ENCODE measurements at regions not wholly inside any gene's neighbourhood (a gene's known extent, or its start where the extent isn't known, plus 50 kb on each side); places are given as distances from the start of the nearest gene placed in this dataset.
A peak's percentile ranks its signal among the peaks of the same experiment; 100 is the strongest.

- Mint-ChIP-seq H3K4me3 (no peak overlapping the region), H3K27ac (no peak overlapping the region), H3K9me3 (no peaks in the 10 kb centered on the region), H3K36me3 (ENCODE audit: low read depth) (no peaks in the 10 kb centered on the region), H3K27me3 (no peaks in the 10 kb centered on the region), H3K4me1 (peaks cover 19% of the 10 kb centered on the region)
- DNase-seq: no peak
- peak; percentile 20 for ATAC-seq
Observed at GRCh38 chr21:14877581-14878228, 187.1 kb downstream of the NRIP1 start.

- Mint-ChIP-seq H3K27ac (no peak overlapping the region), H3K4me3 (no peak overlapping the region), H3K36me3 (ENCODE audit: low read depth) (no peaks in the 10 kb centered on the region), H3K27me3 (no peaks in the 10 kb centered on the region), H3K4me1 (peaks cover 18% of the 10 kb centered on the region), H3K9me3 (no peaks in the 10 kb centered on the region)
- ATAC-seq: no peak
- no peak for DNase-seq
Observed at GRCh38 chr21:14876524-14876840, 188.3 kb downstream of the NRIP1 start.

- H3K36me3 Mint-ChIP-seq (ENCODE audit: low read depth): no peaks in the 10 kb centered on the region
- DNase-seq: no peak
- H3K4me3 Mint-ChIP-seq: no peak overlapping the region
- no peaks in the 10 kb centered on the region for H3K27me3 Mint-ChIP-seq
- no peak overlapping the region for H3K27ac Mint-ChIP-seq
- no peak for ATAC-seq
- no peaks in the 10 kb centered on the region for H3K9me3 Mint-ChIP-seq
- H3K4me1 Mint-ChIP-seq: peaks cover 18% of the 10 kb centered on the region
Observed at GRCh38 chr21:14875704-14876523, 188.9 kb downstream of the NRIP1 start.

GRCh38 chr21:14875186-14875585, 189.6 kb downstream of the NRIP1 start:
- DNase-seq: no peak
- Mint-ChIP-seq H3K27me3 (peaks cover 1% of the 10 kb centered on the region), H3K9me3 (no peaks in the 10 kb centered on the region), H3K4me1 (peaks cover 19% of the 10 kb centered on the region), H3K36me3 (ENCODE audit: low read depth) (no peaks in the 10 kb centered on the region), H3K27ac (no peak overlapping the region), H3K4me3 (no peak overlapping the region)
- no peak for ATAC-seq

- no peak overlapping the region for H3K27ac Mint-ChIP-seq
- H3K4me3 Mint-ChIP-seq: no peak overlapping the region
- no peaks in the 10 kb centered on the region for H3K9me3 Mint-ChIP-seq
- no peak for ATAC-seq
- H3K36me3 Mint-ChIP-seq (ENCODE audit: low read depth): no peaks in the 10 kb centered on the region
- no peak for DNase-seq
- peaks cover 18% of the 10 kb centered on the region for H3K4me1 Mint-ChIP-seq
- H3K27me3 Mint-ChIP-seq: peaks cover 2% of the 10 kb centered on the region
Observed at GRCh38 chr21:14874379-14874778, 190.4 kb downstream of the NRIP1 start.

GRCh38 chr21:14871861-14872260, 192.9 kb downstream of the NRIP1 start:
- H3K27me3 Mint-ChIP-seq: peaks cover 5% of the 10 kb centered on the region
- DNase-seq: no peak
- no peak overlapping the region for H3K4me3 Mint-ChIP-seq
- H3K36me3 Mint-ChIP-seq (ENCODE audit: low read depth): no peaks in the 10 kb centered on the region
- H3K27ac Mint-ChIP-seq: no peak overlapping the region
- no peak for ATAC-seq
- H3K4me1 Mint-ChIP-seq: peaks cover 12% of the 10 kb centered on the region
- no peaks in the 10 kb centered on the region for H3K9me3 Mint-ChIP-seq

GRCh38 chr21:14870853-14871149, 194.0 kb downstream of the NRIP1 start:
- Mint-ChIP-seq H3K4me3 (no peak overlapping the region), H3K27ac (no peak overlapping the region), H3K36me3 (ENCODE audit: low read depth) (no peaks in the 10 kb centered on the region), H3K27me3 (peaks cover 5% of the 10 kb centered on the region), H3K4me1 (peaks cover 14% of the 10 kb centered on the region), H3K9me3 (no peaks in the 10 kb centered on the region)
- no peak for ATAC-seq
- DNase-seq: no peak

GRCh38 chr21:14869984-14870852, 194.6 kb downstream of the NRIP1 start:
- DNase-seq: no peak
- no peak for ATAC-seq
- Mint-ChIP-seq H3K27me3 (peaks cover 5% of the 10 kb centered on the region), H3K9me3 (no peaks in the 10 kb centered on the region), H3K4me1 (peaks cover 14% of the 10 kb centered on the region), H3K4me3 (no peak overlapping the region), H3K27ac (peak overlapping the region; percentile 5), H3K36me3 (ENCODE audit: low read depth) (no peaks in the 10 kb centered on the region)

- ATAC-seq: no peak
- DNase-seq: no peak
- no peak overlapping the region for H3K4me3 Mint-ChIP-seq
- H3K9me3 Mint-ChIP-seq: no peaks in the 10 kb centered on the region
- H3K27ac Mint-ChIP-seq: no peak overlapping the region
- no peaks in the 10 kb centered on the region for H3K36me3 Mint-ChIP-seq (ENCODE audit: low read depth)
- peaks cover 5% of the 10 kb centered on the region for H3K27me3 Mint-ChIP-seq
- peaks cover 16% of the 10 kb centered on the region for H3K4me1 Mint-ChIP-seq
Observed at GRCh38 chr21:14866859-14867765, 197.7 kb downstream of the NRIP1 start.

GRCh38 chr21:14864211-14865021, 200.4 kb downstream of the NRIP1 start:
- ATAC-seq (peak; percentile 65), DNase-seq (peak; percentile 58)
- no peaks in the 10 kb centered on the region for H3K9me3 Mint-ChIP-seq
- no peak overlapping the region for H3K27ac Mint-ChIP-seq
- H3K4me3 Mint-ChIP-seq: no peak overlapping the region
- H3K36me3 Mint-ChIP-seq (ENCODE audit: low read depth): no peaks in the 10 kb centered on the region
- peaks cover 2% of the 10 kb centered on the region for H3K27me3 Mint-ChIP-seq
- H3K4me1 Mint-ChIP-seq: peaks cover 12% of the 10 kb centered on the region

- peaks cover 7% of the 10 kb centered on the region for H3K4me1 Mint-ChIP-seq
- ATAC-seq: no peak
- no peak overlapping the region for H3K27ac Mint-ChIP-seq
- H3K36me3 Mint-ChIP-seq (ENCODE audit: low read depth): no peaks in the 10 kb centered on the region
- H3K27me3 Mint-ChIP-seq: no peaks in the 10 kb centered on the region
- H3K4me3 Mint-ChIP-seq: no peak overlapping the region
- no peak for DNase-seq
- no peaks in the 10 kb centered on the region for H3K9me3 Mint-ChIP-seq
Observed at GRCh38 chr21:14863745-14864210, 201.0 kb downstream of the NRIP1 start.

GRCh38 chr21:14862794-14863720, 201.7 kb downstream of the NRIP1 start:
- Mint-ChIP-seq H3K36me3 (ENCODE audit: low read depth) (no peaks in the 10 kb centered on the region), H3K27ac (no peak overlapping the region), H3K4me1 (peaks cover 5% of the 10 kb centered on the region), H3K27me3 (no peaks in the 10 kb centered on the region), H3K4me3 (no peak overlapping the region), H3K9me3 (no peaks in the 10 kb centered on the region)
- DNase-seq: peak; percentile 12
- ATAC-seq: no peak

- H3K27ac Mint-ChIP-seq: no peak overlapping the region
- DNase-seq (no peak), ATAC-seq (no peak)
- H3K4me1 Mint-ChIP-seq: peaks cover 5% of the 10 kb centered on the region
- no peak overlapping the region for H3K4me3 Mint-ChIP-seq
- H3K9me3 Mint-ChIP-seq: peaks cover 4% of the 10 kb centered on the region
- H3K27me3 Mint-ChIP-seq: no peaks in the 10 kb centered on the region
- peaks cover 2% of the 10 kb centered on the region for H3K36me3 Mint-ChIP-seq (ENCODE audit: low read depth)
Observed at GRCh38 chr21:14858311-14858710, 206.5 kb downstream of the NRIP1 start.

Measured in activated naive CD8-positive, alpha-beta T cell treated with anti-CD3 and anti-CD28 coated beads, Interleukin-2, amount 50 U/mL, for 24 hours (primary cell).